ENCODE measurements at regions not wholly inside any gene's neighbourhood (a gene's known extent, or its start where the extent isn't known, plus 50 kb on each side); places are given as distances from the start of the nearest gene placed in this dataset.
A peak's percentile ranks its signal among the peaks of the same experiment; 100 is the strongest.

DNA sequence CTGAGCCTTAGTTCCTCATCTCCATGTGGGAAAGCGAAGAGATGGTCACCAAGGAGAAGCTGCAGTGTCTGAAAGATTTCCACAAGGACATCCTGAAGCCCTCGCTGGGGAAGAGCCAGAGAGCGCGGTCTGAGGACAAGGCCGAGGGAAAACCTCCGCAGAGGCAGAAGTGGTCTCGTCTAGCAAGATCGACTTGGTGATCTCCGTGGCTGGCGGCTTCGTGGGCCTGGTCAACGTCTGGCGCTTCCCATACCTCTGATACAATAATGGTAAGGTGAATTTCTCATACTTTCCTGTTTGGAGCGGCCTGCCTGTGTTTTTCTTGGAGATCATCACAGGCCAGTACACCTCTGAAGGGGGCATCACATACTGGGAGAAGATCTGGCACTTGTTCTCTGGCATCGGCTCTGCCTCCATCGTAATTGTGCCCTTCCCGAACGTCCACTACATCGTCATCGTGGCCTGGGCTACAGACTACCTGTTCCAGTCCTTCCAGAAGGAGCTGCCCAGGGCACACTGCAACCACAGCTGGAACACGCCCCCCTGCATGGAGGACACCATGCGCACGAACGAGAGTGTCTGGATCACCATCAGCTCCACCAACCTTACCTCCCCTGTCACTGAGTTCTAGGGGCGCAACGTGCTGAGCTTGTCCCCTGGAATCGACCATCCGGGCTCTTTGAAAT, 841.1 kb upstream of the TMPRSS15 start:
- DNase-seq (ENCODE audit: low spot score), result no peak

GRCh38 chr21:19245188-19245580, 841.6 kb upstream of the TMPRSS15 start:
- DNase-seq (ENCODE audit: low spot score), result no peak

GRCh38 chr21:19246018-19246417, 842.4 kb upstream of the TMPRSS15 start:
- no peak for DNase-seq (ENCODE audit: low spot score)

- DNase-seq (ENCODE audit: low spot score), result no peak
Measured at GRCh38 chr21:19256934-19257660, 853.5 kb upstream of the TMPRSS15 start.

DNA sequence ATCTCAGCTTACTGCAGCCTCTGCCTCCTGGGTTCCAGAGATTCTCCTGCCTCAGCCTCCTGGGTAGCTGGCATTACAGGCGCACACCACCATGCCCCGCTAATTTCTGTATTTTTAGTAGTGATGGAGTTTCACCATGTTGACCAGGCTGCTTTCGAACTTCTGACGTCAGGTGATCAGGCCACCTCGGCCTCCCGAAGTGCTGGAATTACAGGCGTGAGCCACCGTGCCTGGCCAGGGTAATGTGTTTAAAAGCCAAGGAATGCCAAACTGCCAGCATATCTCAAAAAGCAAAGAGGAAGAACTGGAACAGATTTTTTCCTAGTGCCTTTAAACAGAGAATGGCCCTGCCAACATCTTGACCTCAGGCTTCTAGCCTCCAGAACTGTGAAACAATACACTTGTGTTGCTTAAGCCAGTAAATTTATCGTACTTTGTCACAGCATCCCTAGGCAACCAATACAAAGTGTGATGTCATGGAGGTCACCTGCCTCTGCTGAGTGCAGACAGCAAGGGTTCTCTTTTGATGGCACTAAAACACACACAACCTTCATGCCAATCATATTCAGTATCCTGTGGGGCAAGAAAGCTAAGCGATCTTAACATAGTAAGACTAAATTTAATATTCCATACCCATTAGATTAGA, 858.3 kb upstream of the TMPRSS15 start:
- DNase-seq (ENCODE audit: low spot score), result no peak

GRCh38 chr21:19266636-19267035, 863.1 kb upstream of the TMPRSS15 start:
- no peak for DNase-seq (ENCODE audit: low spot score)

GRCh38 chr21:19268686-19269085, 865.1 kb upstream of the TMPRSS15 start:
- no peak for DNase-seq (ENCODE audit: low spot score)

- no peak for DNase-seq (ENCODE audit: low spot score)
Measured at GRCh38 chr21:19275065-19275464, 871.5 kb upstream of the TMPRSS15 start.

- no peak for DNase-seq (ENCODE audit: low spot score)
Measured at GRCh38 chr21:19276665-19277064, 873.1 kb upstream of the TMPRSS15 start.

DNA sequence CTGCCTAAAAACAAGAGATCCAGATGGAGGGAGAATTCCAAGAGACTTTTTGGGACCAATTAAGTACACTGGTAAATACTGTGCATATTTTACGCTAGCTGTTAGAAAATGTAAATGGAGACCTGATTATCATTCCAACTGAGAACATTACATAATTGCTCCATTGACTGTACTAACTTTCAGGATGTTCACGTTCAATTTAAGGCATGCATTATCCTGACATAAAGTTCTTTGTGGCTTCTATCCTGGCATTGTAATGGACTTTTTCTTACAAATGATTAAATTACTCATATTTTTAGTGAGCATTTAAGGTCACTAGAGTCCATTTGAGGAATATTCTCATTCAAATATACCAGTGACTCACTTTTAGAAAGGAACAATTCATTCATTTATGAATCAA, 883.3 kb upstream of the TMPRSS15 start:
- no peak for DNase-seq (ENCODE audit: low spot score)

DNA sequence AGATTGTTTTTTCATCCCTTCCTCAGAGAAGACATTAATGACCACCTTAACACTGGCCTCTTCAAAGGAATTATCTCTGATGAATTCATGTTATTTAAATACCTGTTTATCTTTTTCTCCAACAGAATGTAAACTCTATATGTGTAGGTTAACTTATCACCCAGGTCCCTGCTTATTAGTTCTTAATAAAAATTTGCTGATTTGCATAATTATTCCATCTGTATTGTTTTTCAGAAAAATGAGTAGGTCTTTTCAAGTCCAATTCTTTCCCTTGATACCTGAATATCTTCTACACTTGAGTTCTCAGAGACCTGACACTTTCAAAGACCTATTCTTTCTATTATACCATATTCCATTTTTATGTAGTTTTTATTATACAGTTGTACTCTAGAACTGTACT, 886.7 kb upstream of the TMPRSS15 start:
- DNase-seq (ENCODE audit: low spot score), result no peak

DNA sequence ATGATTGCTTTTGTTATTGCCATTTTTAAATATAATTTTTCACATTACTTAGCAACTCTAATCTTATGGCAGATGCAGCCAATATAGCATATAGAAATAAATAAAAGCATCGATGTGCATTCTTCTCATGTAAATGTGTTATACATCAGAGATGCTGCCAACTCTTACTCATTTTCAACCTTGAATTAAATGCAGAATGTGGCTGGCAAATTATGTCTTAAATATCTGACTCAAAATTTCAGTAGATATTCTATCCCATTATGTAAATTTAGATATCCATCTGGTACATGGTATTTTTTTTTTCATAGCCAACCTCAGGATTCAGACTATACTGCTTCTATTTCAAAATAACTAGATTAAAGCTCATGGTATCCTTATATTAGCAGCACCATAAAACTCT, 916.7 kb upstream of the TMPRSS15 start:
- DNase-seq (ENCODE audit: low spot score), result no peak

- peak; percentile 22 for DNase-seq (ENCODE audit: low spot score)
Measured at GRCh38 chr21:19321688-19322087, 918.1 kb upstream of the TMPRSS15 start.

- peak; percentile 7 for DNase-seq (ENCODE audit: low spot score)
Measured at GRCh38 chr21:19322360-19322759, 918.8 kb upstream of the TMPRSS15 start.

DNA sequence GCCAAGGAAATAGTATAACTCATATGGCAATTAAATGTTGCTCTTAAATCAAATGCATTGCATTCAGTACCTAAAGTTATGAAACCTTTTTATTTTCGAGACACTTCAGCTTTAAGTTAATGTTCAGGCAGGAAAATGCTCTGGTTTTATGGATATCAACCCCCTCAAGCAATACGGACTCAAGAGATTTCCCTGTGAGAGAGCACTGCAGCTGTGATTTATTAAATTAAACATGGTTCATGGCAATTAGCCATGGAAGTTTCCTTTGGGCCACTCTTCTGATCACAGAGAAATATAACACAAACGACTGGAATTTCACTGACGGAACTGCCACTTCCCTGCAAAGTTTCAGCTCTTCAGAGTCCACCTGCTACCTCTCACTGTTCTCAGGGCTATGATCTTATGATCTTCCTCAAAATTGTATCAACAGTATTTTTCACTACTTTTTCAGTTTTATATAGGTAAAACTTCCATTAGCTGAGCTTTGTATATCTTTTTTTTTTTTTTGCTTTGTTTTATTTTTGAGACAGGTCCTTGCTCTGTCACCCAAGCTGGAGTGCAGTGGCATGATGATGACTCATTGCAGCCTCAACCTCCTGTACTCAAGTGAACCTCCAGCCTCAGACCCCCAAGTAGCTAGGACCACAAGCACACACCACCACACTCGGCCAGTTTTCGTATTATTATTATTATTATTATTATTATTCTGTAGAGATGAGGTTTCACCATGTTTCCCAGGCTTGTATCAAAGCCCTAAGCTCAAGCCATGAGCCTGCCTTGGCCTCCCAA, 923.1 kb upstream of the TMPRSS15 start:
- DNase-seq (ENCODE audit: low spot score), result no peak

DNA sequence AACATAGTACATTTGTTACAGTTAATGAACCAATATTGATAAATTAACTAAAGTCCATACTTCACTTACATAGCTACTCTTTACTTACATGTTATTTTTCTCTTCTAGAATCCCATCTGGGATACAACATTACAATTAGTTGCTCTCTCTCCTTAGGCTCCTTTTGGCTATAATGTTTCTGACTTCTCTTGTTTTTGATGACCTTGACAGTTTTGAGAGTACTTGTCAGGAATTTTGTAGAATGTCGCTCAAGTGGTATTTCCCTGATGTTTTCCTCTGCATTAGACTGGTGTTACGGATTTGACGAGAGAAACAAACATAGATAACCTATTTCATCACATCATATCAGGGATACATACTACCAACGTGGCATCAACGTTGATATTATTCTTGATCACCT, 925.4 kb upstream of the TMPRSS15 start:
- no peak for DNase-seq (ENCODE audit: low spot score)

DNA sequence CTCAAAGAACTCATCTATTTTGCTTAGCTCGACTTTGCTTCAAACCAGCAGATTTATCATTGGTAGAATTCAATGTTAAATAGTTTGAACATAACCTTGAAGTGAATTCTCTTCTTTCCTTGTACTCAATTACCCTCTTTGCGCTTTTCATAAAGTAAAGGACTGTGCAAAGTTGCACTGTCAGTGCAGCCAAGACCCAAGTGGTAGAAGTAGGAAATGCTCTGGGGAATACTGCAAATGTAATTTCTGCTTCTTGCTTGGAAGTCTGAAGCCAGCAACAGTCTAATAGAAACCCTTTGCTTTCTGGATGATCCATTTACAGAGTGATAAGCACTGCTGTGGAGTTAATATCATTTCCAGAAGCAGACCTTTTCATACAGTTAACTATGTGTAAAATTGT, 936.7 kb upstream of the TMPRSS15 start:
- DNase-seq (ENCODE audit: low spot score), result peak; percentile 7

DNA sequence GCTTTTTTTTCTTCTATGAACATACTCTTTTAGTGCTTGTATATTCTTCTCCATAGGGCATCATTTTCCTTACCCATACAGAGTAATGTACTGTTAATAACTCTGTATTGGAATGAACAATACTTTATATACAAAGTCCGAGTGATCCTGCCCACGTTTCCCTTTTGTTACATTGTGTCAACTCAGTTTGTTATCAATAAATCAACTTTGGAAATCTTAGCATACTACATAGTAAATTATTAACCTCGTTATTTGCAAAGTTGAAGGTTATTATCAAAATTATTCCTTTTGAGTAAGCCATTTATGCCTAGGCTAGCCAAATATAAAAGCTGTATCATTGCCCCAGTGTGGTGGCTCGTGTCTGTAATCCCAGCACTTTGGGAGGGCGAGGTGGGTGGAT, 937.4 kb upstream of the TMPRSS15 start:
- no peak for DNase-seq (ENCODE audit: low spot score)

DNA sequence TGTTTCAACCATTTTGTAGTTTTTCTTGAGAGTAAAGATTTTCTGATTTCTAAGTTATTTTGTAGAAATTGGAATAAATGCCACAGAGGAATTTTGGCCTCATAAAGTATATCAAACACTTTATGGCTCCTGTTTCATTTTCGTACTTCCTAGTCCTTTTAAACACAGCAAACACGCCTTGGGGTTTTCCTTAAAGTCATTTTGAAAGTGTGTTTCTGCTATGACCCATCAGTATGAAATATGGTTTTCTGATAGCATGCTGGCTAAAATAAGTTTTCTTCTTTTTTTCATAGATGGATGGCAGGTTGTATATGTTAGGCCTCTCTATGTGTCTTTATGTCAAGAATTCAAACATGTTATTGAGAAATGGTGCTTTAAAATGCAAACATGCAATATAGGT, 940.1 kb upstream of the TMPRSS15 start:
- no peak for DNase-seq (ENCODE audit: low spot score)

DNA sequence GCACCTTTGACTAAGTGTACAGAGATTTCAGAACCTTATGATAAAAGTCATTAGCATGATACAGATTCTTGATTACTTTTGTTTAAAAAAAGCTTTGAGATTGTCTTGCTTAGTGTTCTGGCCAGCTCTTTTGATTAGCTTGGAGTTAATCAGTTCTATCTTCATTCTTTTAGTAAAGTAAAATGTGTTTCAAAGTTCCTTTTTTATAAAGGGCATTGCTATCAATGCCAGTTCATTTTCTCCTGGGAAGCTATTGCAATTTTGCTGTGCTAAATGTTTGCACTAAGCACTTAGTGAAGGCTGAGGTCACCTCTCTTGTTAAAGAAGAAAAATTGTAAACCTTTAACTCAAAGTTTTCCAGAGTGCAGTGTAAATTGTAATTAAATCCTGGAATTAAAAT, 946.7 kb upstream of the TMPRSS15 start:
- no peak for DNase-seq (ENCODE audit: low spot score)

DNA sequence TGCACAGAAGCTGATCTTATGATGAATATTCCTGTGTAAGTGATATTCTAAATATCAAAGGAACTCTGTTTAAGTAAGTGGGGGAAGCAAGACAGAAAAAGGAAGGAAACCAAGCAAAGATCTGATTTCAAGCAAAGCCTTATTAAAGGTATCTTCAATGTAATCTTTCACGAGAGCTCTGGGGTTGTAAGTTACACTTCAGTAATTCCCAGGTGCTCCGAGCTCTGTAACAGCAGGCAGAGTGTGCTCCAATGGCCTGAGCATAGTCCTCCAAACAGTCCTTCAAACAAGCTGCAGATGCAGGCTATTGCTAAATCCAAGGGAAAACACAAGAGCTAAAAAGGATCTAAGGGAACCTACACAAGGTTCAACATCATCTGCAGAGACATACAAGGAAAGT, 949.7 kb upstream of the TMPRSS15 start:
- DNase-seq (ENCODE audit: low spot score), result no peak

DNA sequence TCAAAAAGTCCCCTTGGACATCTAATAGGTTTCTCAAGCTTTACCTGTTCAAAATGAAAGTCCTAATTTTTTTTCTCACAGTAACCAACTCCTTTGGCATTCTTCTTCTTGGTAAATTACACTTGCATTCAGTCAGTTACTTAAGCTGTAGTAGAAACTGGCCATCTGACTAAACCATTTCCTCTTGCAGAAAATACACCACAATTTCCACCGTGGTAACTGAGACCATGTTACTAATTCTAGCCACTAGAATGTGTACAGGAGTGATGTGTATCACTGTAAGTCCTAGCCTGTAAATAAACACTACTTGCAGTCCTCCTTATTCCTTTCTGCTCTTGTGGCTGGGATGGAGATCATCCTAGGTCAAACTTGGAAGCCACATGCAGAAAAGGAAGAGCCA, 965.4 kb upstream of the TMPRSS15 start:
- no peak for DNase-seq (ENCODE audit: low spot score)

GRCh38 chr21:19392390-19392789, 988.8 kb upstream of the TMPRSS15 start:
- no peak for DNase-seq (ENCODE audit: low spot score)
